Endothelial cell of umbilical vein (primary cell): ENCODE measurements at regions not wholly inside any gene's neighbourhood (a gene's known extent, or its start where the extent isn't known, plus 50 kb on each side); places are given as distances from the start of the nearest gene placed in this dataset.

ENCODE experiments used
- BruUV-seq: library from RNA; stranded (reverse); fragments of 400-500 nt; replicated peaks from 2 replicates; lab custom pipeline; 2021; lab: Mats Ljungman, UMichigan
- CTCF ChIA-PET: fragments of 300-600, 350-600 bp; sonication (Branson Sonifier 250); formaldehyde crosslinking; loops from one replicate; lab custom pipeline; 2021; ENCODE audit warnings: antibody characterized with exemption, inconsistent platforms; lab: Charles Lee
- POLR2A ChIA-PET: fragments of 300-600, 350-600 bp; sonication (Branson Sonifier 250); formaldehyde crosslinking; loops from one replicate; lab custom pipeline; 2021; ENCODE audit warnings: antibody characterized with exemption, inconsistent platforms; lab: Charles Lee
- DNase-seq: peaks from one replicate; pipeline ENCODE4 v3.0.0-alpha.2; 2011; ENCODE audit warnings: low read depth, low spot score
- FAIRE-seq: peaks from 2 replicates; lab custom pipeline; 2011; peaks lifted over from hg19 to GRCh38; lab: Jason Lieb, UNC
- H2AFZ ChIP-seq: 2 replicates; pipeline ENCODE4 v1.6.0; 2012; ENCODE audit warnings: low read depth, low read length, control low read depth, inconsistent platforms
- H3K27ac ChIP-seq: 2 replicates; pipeline ENCODE4 v1.5.1; 2011; ENCODE audit warnings: low read depth, mild to moderate bottlenecking, control low read depth, low read length, moderate library complexity; ENCODE audit not compliant: insufficient read depth
- H3K27me3 ChIP-seq, 2 experiments: 2 replicates each; pipeline versions ENCODE4 v1.6.0 to v1.6.1; 2011; ENCODE audit warnings: low read length in 2 of 2, mixed read lengths in 1 of 2; ENCODE audit not compliant: control insufficient read depth in 2 of 2, insufficient read depth in 2 of 2
- H3K36me3 ChIP-seq, 2 experiments: 2 replicates in 1 of 2; 3 replicates in 1 of 2; pipeline ENCODE4 v1.5.1; 2011; ENCODE audit warnings: low read length in 2 of 2, mild to moderate bottlenecking in 1 of 2, moderate library complexity in 1 of 2; ENCODE audit not compliant: control insufficient read depth in 2 of 2, insufficient read depth in 2 of 2; ENCODE audit errors: extremely low read depth in 1 of 2
- H3K4me1 ChIP-seq: 3 replicates; pipeline ENCODE4 v1.5.1; 2011; ENCODE audit warnings: mild to moderate bottlenecking, low read length; ENCODE audit not compliant: control insufficient read depth, insufficient read depth; ENCODE audit errors: extremely low read depth
- H3K4me2 ChIP-seq: 2 replicates; pipeline ENCODE4 v1.6.1; 2011; ENCODE audit warnings: low read length, control low read depth, mixed read lengths; ENCODE audit not compliant: insufficient read depth
- H3K4me3 ChIP-seq, 3 experiments: fragments of 200-600 bp in 1 of 3; sonication (generic), shearing (Covaris generic) in 1 of 3; replicated peaks in 1 of 3; 2 replicates each; pipeline ENCODE4 v1.5.1; 2011 to 2016; ENCODE audit warnings: control low read depth in 3 of 3, low read length in 3 of 3, mild to moderate bottlenecking in 2 of 3, inconsistent platforms in 1 of 3, low read depth in 1 of 3, moderate library complexity in 1 of 3; ENCODE audit not compliant: insufficient read depth in 1 of 3
- H3K79me2 ChIP-seq: 2 replicates; pipeline ENCODE4 v1.6.0; 2012; ENCODE audit warnings: low read length, inconsistent platforms; ENCODE audit not compliant: control insufficient read depth, insufficient read depth
- H3K9ac ChIP-seq: replicated peaks from 2 replicates; pipeline ENCODE3; 2011; ENCODE audit warnings: low read length, control low read depth; ENCODE audit not compliant: insufficient read depth; ENCODE audit errors: extremely low read depth
- H3K9me1 ChIP-seq: replicated peaks from 3 replicates; pipeline ENCODE4 v1.6.0; 2011; ENCODE audit warnings: mild to moderate bottlenecking, low read length; ENCODE audit not compliant: control insufficient read depth, insufficient read depth; ENCODE audit errors: extremely low read depth
- H3K9me3 ChIP-seq: replicated peaks from 2 replicates; pipeline ENCODE4 v1.5.1; 2012; ENCODE audit warnings: low read length, inconsistent platforms; ENCODE audit not compliant: control insufficient read depth, insufficient read depth
- H4K20me1 ChIP-seq: replicated peaks from 2 replicates; pipeline ENCODE3; 2011; ENCODE audit warnings: mild to moderate bottlenecking, low read length; ENCODE audit not compliant: control insufficient read depth, insufficient read depth; ENCODE audit errors: extremely low read depth
- CTCF ChIP-seq, 2 donors: IDR thresholded peaks; 1 replicate in 1 of 2; 2 replicates in 1 of 2; pipeline ENCODE4 v1.5.1; 2011; ENCODE audit warnings: low read length in 2 of 2, mild to moderate bottlenecking in 2 of 2, moderate library complexity in 2 of 2, control low read depth in 1 of 2, inconsistent platforms in 1 of 2, low read depth in 1 of 2; ENCODE audit not compliant: insufficient read depth in 1 of 2; ENCODE audit errors: extremely low read depth in 1 of 2
- EZH2 ChIP-seq: IDR thresholded peaks from 2 replicates; pipeline ENCODE4 v1.6.1; 2012; ENCODE audit warnings: borderline replicate concordance, low read depth, mild to moderate bottlenecking, moderate library complexity, low read length, inconsistent platforms; ENCODE audit not compliant: severe bottlenecking
- FOS ChIP-seq: IDR thresholded peaks from 2 replicates; pipeline ENCODE4 v1.6.1; 2011; ENCODE audit warnings: mild to moderate bottlenecking, low read length, moderate library complexity, borderline replicate concordance; ENCODE audit not compliant: insufficient read depth
- GATA2 ChIP-seq: IDR thresholded peaks from 2 replicates; pipeline ENCODE4 v1.7.0; 2011; ENCODE audit warnings: low read depth, mild to moderate bottlenecking, moderate library complexity, mixed read lengths, low read length; ENCODE audit not compliant: insufficient read length, insufficient read depth
- JUN ChIP-seq: IDR thresholded peaks from 2 replicates; pipeline ENCODE4 v1.6.1; 2011; ENCODE audit warnings: borderline replicate concordance, low read depth; ENCODE audit not compliant: insufficient read length, insufficient read depth
- MAX ChIP-seq: IDR thresholded peaks from 2 replicates; pipeline ENCODE4 v1.6.1; 2011; ENCODE audit not compliant: insufficient read depth, insufficient read length
- MYC ChIP-seq: IDR thresholded peaks from one replicate; pipeline ENCODE4 v1.6.1; 2011; ENCODE audit warnings: mild to moderate bottlenecking, low read depth, low read length
- POLR2A ChIP-seq: IDR thresholded peaks from 2 replicates; pipeline ENCODE4 v1.6.1; 2012; ENCODE audit warnings: low read depth, mild to moderate bottlenecking, control low read depth, low read length
- POLR2AphosphoS5 ChIP-seq: IDR thresholded peaks from 2 replicates; pipeline ENCODE4 v1.6.1; 2012; ENCODE audit warnings: low read depth, mild to moderate bottlenecking, control low read depth, low read length, moderate library complexity; ENCODE audit not compliant: insufficient read depth
- dilution Hi-C: fragments of 300-500 bp; cut with MboI; formaldehyde crosslinking; loops from one replicate; pipeline ENCODE4 v1.15.0; 2019; ENCODE audit warnings: low sequenced_read_pairs; ENCODE audit not compliant: extremely low pct_ligation_motif_present
- intact Hi-C: fragments of 100-400 bp; cut with micrococcal nuclease; formaldehyde crosslinking; loops from one replicate; pipeline ENCODE4 v1.10.0; 2022

- intact Hi-C loops: no loop called here
- CTCF ChIA-PET: no interaction called here
- FAIRE-seq: no peak
These were observed 252.8 kb downstream of the NAP1L3 start for GRCh38 chrX:93420525-93421082.

More at GRCh38 chrX:93420525-93421082, 252.8 kb downstream of the NAP1L3 start:
- dilution Hi-C loops: no loop called here
- H3K9me1 ChIP-seq: no peaks in the 10 kb centered on the region
- no peaks in the 10 kb centered on the region for H3K79me2 ChIP-seq
- no peak for TF ChIP-seq POLR2A
- no peak for TF ChIP-seq JUN
- no peak for TF ChIP-seq CTCF (IDR thresholded peaks at IDR 0.05; ENCODE audit: extremely low read depth in 1 of 2, insufficient read depth in 1 of 2, low read depth in 1 of 2, low read length in 2 of 2)
- no peak for TF ChIP-seq POLR2AphosphoS5
- no peak for TF ChIP-seq MYC
- TF ChIP-seq EZH2: no peak
- TF ChIP-seq MAX: no peak
- TF ChIP-seq FOS: no peak
- TF ChIP-seq GATA2: no peak
- H3K4me1 ChIP-seq: no peaks in the 10 kb centered on the region
- no peaks in the 10 kb centered on the region for H3K36me3 ChIP-seq
- no peaks in the 10 kb centered on the region for H4K20me1 ChIP-seq
- no peak for DNase-seq
- H3K4me2 ChIP-seq: no peak overlapping the region
- no peak overlapping the region for H3K9ac ChIP-seq
- H2AFZ ChIP-seq: no peak overlapping the region
- H3K4me3 ChIP-seq: no peak overlapping the region
- BruUV-seq: no TSS peak
- no peaks in the 10 kb centered on the region for H3K27me3 ChIP-seq
- POLR2A ChIA-PET: no interaction called here
- no peak overlapping the region for H3K27ac ChIP-seq
- no peaks in the 10 kb centered on the region for H3K9me3 ChIP-seq
